Skeletal muscle cell (primary cell): ENCODE measurements at regions not wholly inside any gene's neighbourhood (a gene's known extent, or its start where the extent isn't known, plus 50 kb on each side); places are given as distances from the start of the nearest gene placed in this dataset.

Experiments used
- DNase-seq: peaks from one replicate; pipeline ENCODE4 v3.0.0-alpha.2; 2010; ENCODE audit warnings: low read depth
- H3K4me3 ChIP-seq: 2 replicates; pipeline ENCODE4 v1.5.1; 2011; ENCODE audit warnings: low read depth, mild to moderate bottlenecking, control low read depth, low read length, moderate library complexity

GRCh38 chr22:23370251-23370650, 189.9 kb downstream of the BCR start:
- DNase-seq: no peak
- H3K4me3 ChIP-seq: no peak overlapping the region

GRCh38 chr22:23369054-23369685, 188.9 kb downstream of the BCR start:
- H3K4me3 ChIP-seq: no peak overlapping the region
- DNase-seq: no peak
